Skeletal muscle cell (primary cell): ENCODE measurements at regions not wholly inside any gene's neighbourhood (a gene's known extent, or its start where the extent isn't known, plus 50 kb on each side); places are given as distances from the start of the nearest gene placed in this dataset.
A peak's percentile ranks its signal among the peaks of the same experiment; 100 is the strongest.
"Not testable (repeated sequence)": the region's sequence is repeated elsewhere in the genome, so short reads cannot be mapped to it uniquely, and the experiment has no call there.

ENCODE experiments used
- DNase-seq: peaks from one replicate; pipeline ENCODE4 v3.0.0-alpha.2; 2010; ENCODE audit warnings: low read depth
- H3K4me3 ChIP-seq: 2 replicates; pipeline ENCODE4 v1.5.1; 2011; ENCODE audit warnings: low read depth, mild to moderate bottlenecking, control low read depth, low read length, moderate library complexity

DNA sequence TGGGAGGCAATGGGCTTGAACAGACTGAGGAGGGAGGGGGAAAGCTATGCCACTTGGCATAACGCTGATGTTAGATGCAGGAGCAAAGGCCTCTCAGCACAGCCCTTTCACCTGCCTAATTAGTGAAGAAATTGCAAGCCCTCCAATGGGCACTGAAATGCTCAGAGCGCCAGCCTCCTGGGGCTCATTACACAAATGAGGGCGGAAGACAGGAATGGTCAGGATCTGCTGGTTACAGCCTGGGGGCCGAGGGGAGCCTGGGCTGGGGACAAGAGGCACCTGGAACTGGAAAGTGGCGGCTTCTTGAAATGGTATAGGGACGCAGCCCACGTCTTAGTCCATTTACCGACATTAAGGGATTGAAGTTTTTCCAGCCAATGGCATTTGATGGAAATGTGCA lies 50.2 kb upstream of the PLET1 start:
- no peak overlapping the region for H3K4me3 ChIP-seq
- no peak for DNase-seq

GRCh38 chr11:112315057-112315720 lies 54.5 kb upstream of the PLET1 start:
- H3K4me3 ChIP-seq: no peak overlapping the region
- no peak for DNase-seq

DNA sequence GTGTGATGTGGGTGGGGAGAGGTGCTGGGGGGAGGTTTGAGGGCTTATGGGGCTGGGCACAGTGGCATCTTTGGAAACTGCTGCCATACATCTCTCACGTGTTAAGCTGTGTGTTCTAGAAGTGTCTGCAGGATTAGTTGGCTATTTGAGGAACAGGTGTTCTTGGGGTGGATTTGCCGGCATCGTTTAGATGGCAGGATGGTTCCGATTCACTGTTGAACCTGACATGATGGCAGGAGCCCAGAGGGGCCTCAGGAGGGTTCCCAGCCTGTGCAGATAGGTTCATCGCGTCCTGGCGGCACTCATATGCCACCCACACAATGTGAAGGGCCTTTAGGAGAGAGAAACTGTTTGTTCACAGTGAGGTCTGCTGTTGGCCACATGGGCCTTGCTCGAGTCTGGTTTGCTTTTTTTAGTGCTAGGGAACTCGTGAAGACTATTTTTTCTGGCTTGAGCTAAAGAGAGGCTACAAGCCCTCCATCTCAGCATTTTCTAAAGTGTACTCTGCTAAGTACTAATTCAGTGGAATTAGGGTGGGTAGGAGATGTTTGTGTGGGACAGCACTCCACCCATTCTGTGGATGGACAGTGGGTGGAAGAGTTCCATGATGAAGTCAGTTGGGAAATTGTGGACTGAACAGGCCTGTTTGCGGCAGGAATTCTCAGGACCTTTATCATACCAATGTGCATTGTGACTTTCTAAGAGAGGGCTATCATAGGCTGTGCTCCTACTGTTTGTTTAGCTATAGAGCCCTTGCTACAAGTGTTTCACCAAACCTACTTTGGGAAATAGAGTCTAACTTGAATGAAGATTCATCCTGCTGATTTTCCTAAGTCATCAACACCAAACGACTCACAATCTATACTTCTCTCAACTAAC lies 55.4 kb upstream of the PLET1 start:
- H3K4me3 ChIP-seq: no peak overlapping the region
- DNase-seq: no peak

DNA sequence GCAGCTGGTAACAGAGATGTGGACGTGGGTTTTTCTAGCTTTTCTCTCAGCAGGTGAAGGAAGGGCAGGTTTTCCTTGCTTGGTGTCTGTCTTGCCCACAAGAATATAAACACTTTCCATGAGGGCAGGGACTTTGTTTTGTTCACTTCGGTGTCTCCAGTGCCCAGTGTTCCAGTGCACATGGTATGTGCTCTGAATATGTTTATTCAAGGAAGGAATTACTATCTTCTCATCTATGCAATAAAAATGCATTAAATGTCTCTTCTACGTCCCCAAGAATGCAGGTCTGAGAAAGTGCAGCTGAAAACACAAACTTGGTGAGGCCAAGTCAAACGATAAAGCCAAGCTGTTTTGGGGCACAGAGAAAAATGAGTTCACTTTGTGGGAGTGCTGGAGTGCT lies 56.3 kb upstream of the PLET1 start:
- DNase-seq: no peak
- H3K4me3 ChIP-seq: no peak overlapping the region

- no peak overlapping the region for H3K4me3 ChIP-seq
- peak; percentile 89 for DNase-seq
Measured at GRCh38 chr11:112318184-112318591, 57.5 kb upstream of the PLET1 start.

DNA sequence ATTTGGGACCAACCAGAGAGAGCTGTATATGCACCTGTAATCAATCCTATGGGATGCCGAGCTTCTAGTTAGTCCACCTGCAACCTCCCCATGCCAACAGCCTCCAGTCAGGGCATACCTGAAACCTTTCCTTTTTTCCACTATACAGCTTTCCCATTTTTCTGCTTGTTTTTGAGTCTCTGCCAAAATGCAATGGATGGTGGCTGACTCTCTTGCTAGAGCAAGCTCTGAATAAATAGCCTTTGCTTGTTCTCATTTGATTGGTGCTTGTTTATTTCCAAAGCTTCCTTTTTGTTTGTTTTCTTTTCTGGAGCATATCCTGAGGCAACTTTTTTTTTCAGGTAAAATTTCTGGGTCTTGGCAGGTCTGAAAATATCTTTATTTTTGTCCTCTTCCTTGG lies 58.0 kb upstream of the PLET1 start:
- no peak overlapping the region for H3K4me3 ChIP-seq
- no peak for DNase-seq

GRCh38 chr11:112320668-112321067 lies 60.0 kb upstream of the PLET1 start:
- no peak overlapping the region for H3K4me3 ChIP-seq
- DNase-seq: peak; percentile 89

DNA sequence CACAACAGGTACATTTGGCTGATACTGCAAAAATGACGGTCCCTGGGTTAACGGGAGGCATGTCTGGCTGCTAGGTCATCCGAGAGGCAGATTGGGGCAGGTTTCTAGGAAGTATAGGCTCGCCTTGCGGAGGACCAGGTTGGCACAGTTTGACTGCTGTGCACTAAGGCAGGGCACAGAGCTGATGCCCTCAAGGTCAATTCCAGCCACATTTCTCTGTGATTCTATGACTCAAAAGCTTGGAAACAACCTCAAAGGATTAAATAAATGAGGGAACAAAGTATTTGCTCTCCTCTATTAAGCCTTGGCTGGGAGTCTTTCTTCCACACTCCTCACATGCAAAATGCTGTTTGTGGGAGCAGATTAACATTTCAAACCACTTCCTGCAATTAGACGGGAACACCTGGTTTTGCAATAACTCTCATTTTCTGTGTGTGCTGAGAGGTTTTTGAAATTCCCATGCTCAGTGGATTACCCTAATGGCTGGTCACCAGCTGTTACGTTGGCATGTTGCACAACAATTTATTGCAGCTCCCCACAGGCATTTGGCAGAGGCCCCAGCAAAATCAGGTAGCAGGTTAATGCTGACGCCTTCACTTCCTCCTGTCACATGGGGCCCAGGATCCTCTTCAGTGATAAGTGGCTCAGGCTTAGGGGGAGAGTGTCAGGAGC lies 61.0 kb upstream of the PLET1 start:
- no peak overlapping the region for H3K4me3 ChIP-seq
- peak; percentile 91 for DNase-seq

DNA sequence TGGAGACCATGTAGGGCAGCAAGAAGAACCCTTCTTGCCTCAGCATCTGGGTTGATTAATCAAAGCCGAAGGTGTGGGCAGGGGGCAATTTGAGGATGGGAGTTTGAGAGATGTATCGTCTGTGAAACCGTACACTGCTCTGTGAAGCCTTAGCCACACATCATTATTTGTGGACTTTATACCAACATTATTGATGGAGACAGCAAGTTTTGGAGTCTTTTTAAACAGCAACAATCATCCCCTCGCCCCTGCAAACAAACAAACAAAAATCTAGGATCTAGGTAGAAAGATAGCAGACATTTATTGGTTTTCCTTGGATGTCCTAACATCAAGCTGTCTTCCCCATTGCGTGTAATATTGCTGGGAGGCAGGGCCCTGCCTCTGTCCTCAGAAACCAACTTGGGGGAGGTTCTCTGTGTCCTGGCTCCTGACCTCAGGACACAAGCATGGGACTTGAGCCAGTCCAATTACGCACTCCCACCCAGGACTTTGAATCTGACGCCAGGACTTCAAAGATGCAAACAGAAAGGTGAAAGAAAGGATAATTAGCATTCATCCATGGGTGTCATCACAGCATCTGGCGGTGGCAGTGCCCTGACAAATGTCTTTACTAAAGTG lies 61.6 kb upstream of the PLET1 start:
- H3K4me3 ChIP-seq: no peak overlapping the region
- DNase-seq: no peak

- H3K4me3 ChIP-seq: no peak overlapping the region
- no peak for DNase-seq
Measured at GRCh38 chr11:112334381-112334780, 73.7 kb upstream of the PLET1 start.

- no peak for DNase-seq
- H3K4me3 ChIP-seq: no peak overlapping the region
Measured at GRCh38 chr11:112336356-112336886, 75.8 kb upstream of the PLET1 start.

- no peak overlapping the region for H3K4me3 ChIP-seq
- DNase-seq: no peak
Measured at GRCh38 chr11:112339566-112339965, 78.9 kb upstream of the PLET1 start.

GRCh38 chr11:112343368-112344039 lies 82.8 kb upstream of the PLET1 start:
- no peak for DNase-seq
- H3K4me3 ChIP-seq: no peak overlapping the region

- no peak for DNase-seq
- no peak overlapping the region for H3K4me3 ChIP-seq
Measured at GRCh38 chr11:112344040-112344413, 83.4 kb upstream of the PLET1 start.

- DNase-seq: peak; percentile 60
- H3K4me3 ChIP-seq: no peak overlapping the region
Measured at GRCh38 chr11:112345166-112345565, 84.5 kb upstream of the PLET1 start.

- no peak for DNase-seq
- no peak overlapping the region for H3K4me3 ChIP-seq
Measured at GRCh38 chr11:112345706-112346105, 85.0 kb upstream of the PLET1 start.

DNA sequence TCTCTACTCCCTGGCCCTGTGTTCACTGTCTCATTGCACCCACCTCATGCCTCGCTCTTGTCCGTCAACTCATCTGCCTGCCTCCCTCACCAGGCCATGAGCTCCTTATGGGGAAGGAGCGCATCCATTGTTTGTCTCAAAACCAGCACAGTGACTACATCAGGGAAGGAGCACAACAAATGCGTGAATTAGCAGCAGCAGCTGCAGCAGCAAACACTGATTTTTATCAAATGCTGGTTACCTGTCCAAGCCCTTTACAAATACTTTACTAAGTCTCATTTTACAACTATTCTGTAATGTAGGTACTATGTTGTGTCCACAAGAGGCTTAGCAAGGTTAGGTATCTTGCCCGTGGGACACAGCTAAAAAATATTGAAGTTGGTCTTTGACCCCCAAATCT lies 85.9 kb upstream of the PLET1 start:
- no peak for DNase-seq
- H3K4me3 ChIP-seq: no peak overlapping the region

- no peak overlapping the region for H3K4me3 ChIP-seq
- DNase-seq: no peak
Measured at GRCh38 chr11:112348480-112349029, 87.9 kb upstream of the PLET1 start.

DNA sequence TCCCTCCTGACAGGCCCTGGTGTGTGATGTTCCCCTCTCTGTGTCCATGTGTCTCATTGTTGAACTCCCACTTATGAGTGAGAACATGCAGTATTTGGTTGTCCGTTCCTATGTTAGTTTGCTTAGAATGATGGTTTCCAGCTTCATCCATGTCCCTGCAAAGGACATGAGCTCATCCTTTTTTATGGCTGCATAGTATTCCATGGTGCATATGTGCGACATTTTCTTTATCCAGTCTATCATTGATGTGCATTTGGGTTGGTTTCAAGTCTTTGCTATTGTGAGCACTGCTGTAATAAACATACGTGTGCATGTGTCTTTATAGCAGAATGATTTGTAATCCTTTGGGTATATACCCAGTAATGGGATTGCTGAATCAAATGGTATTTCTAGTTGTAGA lies 90.8 kb upstream of the PLET1 start:
- H3K4me3 ChIP-seq: not testable (repeated sequence)

More for the DNA sequence above, 90.8 kb upstream of the PLET1 start:
- not testable (repeated sequence) for DNase-seq
